SK-N-SH (cell line): ENCODE measurements at regions not wholly inside any gene's neighbourhood (a gene's known extent, or its start where the extent isn't known, plus 50 kb on each side); places are given as distances from the start of the nearest gene placed in this dataset.

Experiments
- CTCF ChIA-PET: fragments of 300-600, 350-600 bp; formaldehyde crosslinking; extraction: SDS; loops from one replicate; lab custom pipeline; 2021; lab: Yijun Ruan, JAX
- POLR2A ChIA-PET: fragments of 350-600 bp; sonication (Branson Sonifier 250); formaldehyde crosslinking; extraction: SDS; loops from one replicate; lab custom pipeline; 2020; ENCODE audit warnings: antibody characterized with exemption, inconsistent platforms; lab: Yijun Ruan, JAX
- DNase-seq: peaks from one replicate; pipeline ENCODE4 v3.0.0; 2012
- H2AFZ ChIP-seq: fragments of 200-600 bp; sonication (generic); 2 replicates; pipeline ENCODE4 v1.8.1; 2016; ENCODE audit warnings: antibody characterized with exemption, mild to moderate bottlenecking, low read depth
- H3F3A ChIP-seq: fragments of 200-600 bp; sonication (generic); replicated peaks from 2 replicates; pipeline ENCODE3; 2016; ENCODE audit warnings: antibody characterized with exemption, mild to moderate bottlenecking; ENCODE audit not compliant: insufficient read depth
- H3K27ac ChIP-seq, 2 experiments: fragments of 200-500 bp in 1 of 2; fragments of 200-600 bp in 1 of 2; sonication (Bioruptor generic) in 1 of 2; sonication (generic), shearing (Covaris generic) in 1 of 2; 2 replicates each; pipeline versions ENCODE4 v1.5.1 to v1.6.1; 2014 to 2016; ENCODE audit warnings: low read depth in 2 of 2, inconsistent platforms in 1 of 2, low read length in 1 of 2, mild to moderate bottlenecking in 1 of 2, mixed read lengths in 1 of 2
- H3K27me3 ChIP-seq: fragments of 200-600 bp; sonication (generic), shearing (Covaris generic); 2 replicates; pipeline ENCODE4 v1.6.1; 2016; ENCODE audit warnings: mixed run types; ENCODE audit not compliant: insufficient read depth
- H3K36me3 ChIP-seq, 2 experiments: fragments of 200-500 bp in 1 of 2; fragments of 200-600 bp in 1 of 2; sonication (Bioruptor generic) in 1 of 2; sonication (generic) in 1 of 2; replicated peaks in 1 of 2; 2 replicates each; pipeline versions ENCODE3 to v1.5.1; 2014 to 2016; ENCODE audit warnings: low read length in 1 of 2, mild to moderate bottlenecking in 1 of 2; ENCODE audit not compliant: insufficient read depth in 2 of 2, control insufficient read depth in 1 of 2
- H3K4me1 ChIP-seq, 2 experiments: fragments of 200-500 bp in 1 of 2; fragments of 200-600 bp in 1 of 2; sonication (Bioruptor generic) in 1 of 2; sonication (generic), shearing (Covaris generic) in 1 of 2; 2 replicates each; pipeline versions ENCODE4 v1.5.1 to v1.6.1; 2014 to 2016; ENCODE audit warnings: low read depth in 1 of 2, low read length in 1 of 2, mixed run types in 1 of 2; ENCODE audit not compliant: insufficient read depth in 2 of 2, control insufficient read depth in 1 of 2
- H3K4me2 ChIP-seq: fragments of 200-600 bp; sonication (generic), shearing (Covaris generic); 2 replicates; pipeline ENCODE4 v1.6.1; 2017; ENCODE audit warnings: mixed run types
- H3K4me3 ChIP-seq, 2 experiments: fragments of 200-500 bp in 1 of 2; fragments of 200-600 bp in 1 of 2; sonication (Bioruptor generic) in 1 of 2; sonication (generic), shearing (Covaris generic) in 1 of 2; 2 replicates each; pipeline versions ENCODE4 v1.5.1 to v1.8.1; 2014 to 2016; ENCODE audit warnings: low read depth in 2 of 2, inconsistent platforms in 1 of 2, low read length in 1 of 2, mild to moderate bottlenecking in 1 of 2, mixed read lengths in 1 of 2, moderate library complexity in 1 of 2
- H3K79me2 ChIP-seq: fragments of 200-600 bp; sonication (generic); 2 replicates; pipeline ENCODE4 v1.8.1; 2017; ENCODE audit warnings: mild to moderate bottlenecking; ENCODE audit not compliant: insufficient read depth
- H3K9ac ChIP-seq: fragments of 200-600 bp; sonication (generic); 2 replicates; pipeline ENCODE4 v1.6.1; 2017; ENCODE audit warnings: mixed run types
- H3K9me2 ChIP-seq: fragments of 200-600 bp; sonication (generic); 2 replicates; pipeline ENCODE4 v1.6.1; 2017; ENCODE audit warnings: mixed run types
- H3K9me3 ChIP-seq: fragments of 200-600 bp; sonication (generic); 2 replicates; pipeline ENCODE4 v1.6.1; 2017; ENCODE audit warnings: mixed run types, mild to moderate bottlenecking, moderate library complexity
- H4K20me1 ChIP-seq: fragments of 200-600 bp; sonication (generic); 2 replicates; pipeline ENCODE4 v1.6.1; 2017; ENCODE audit warnings: mild to moderate bottlenecking, mixed run types; ENCODE audit not compliant: insufficient read depth
- ELF1 ChIP-seq: IDR thresholded peaks from 2 replicates; pipeline ENCODE4 v1.4.0; 2012
- EZH2phosphoT487 ChIP-seq: fragments of 200-600 bp; sonication (generic); IDR thresholded peaks from 2 replicates; pipeline ENCODE4 v1.6.1; 2017; ENCODE audit warnings: low read depth, mixed run types, mild to moderate bottlenecking, antibody characterized with exemption, moderate library complexity, borderline replicate concordance
- GABPA ChIP-seq: IDR thresholded peaks from 2 replicates; pipeline ENCODE4 v1.4.0; 2012; ENCODE audit warnings: low read depth, mild to moderate bottlenecking
- GATA2 ChIP-seq: sonication (generic); formaldehyde crosslinking; IDR thresholded peaks from 2 replicates; pipeline ENCODE4 v1.5.0; 2020; ENCODE audit warnings: mild to moderate bottlenecking, missing genetic modification reagents
- MEF2A ChIP-seq: IDR thresholded peaks from 2 replicates; pipeline ENCODE4 v1.4.0; 2012; ENCODE audit warnings: low read depth, borderline replicate concordance
- NFIC ChIP-seq: IDR thresholded peaks from 2 replicates; pipeline ENCODE4 v1.4.0; 2012; ENCODE audit warnings: borderline replicate concordance
- RXRA ChIP-seq: IDR thresholded peaks from 2 replicates; pipeline ENCODE4 v1.4.0; 2012; ENCODE audit warnings: low read depth, mild to moderate bottlenecking, borderline replicate concordance
- SIN3A ChIP-seq: IDR thresholded peaks from 2 replicates; pipeline ENCODE4 v1.6.1; 2012; ENCODE audit warnings: low read depth, mild to moderate bottlenecking, low read length, moderate library complexity, borderline replicate concordance
- TAF1 ChIP-seq: IDR thresholded peaks from 2 replicates; pipeline ENCODE4 v1.6.1; 2012; ENCODE audit warnings: low read depth, mild to moderate bottlenecking, low read length, moderate library complexity, borderline replicate concordance
- TCF12 ChIP-seq: IDR thresholded peaks from 2 replicates; pipeline ENCODE4 v1.4.0; 2012
- WGBS: methylation state at CpG from one replicate; pipeline ENCODE4 v1.1.6; 2017; ENCODE audit warnings: low lambda C conversion rate; 5-methylcytosine and 5-hydroxymethylcytosine counted together
- TF ChIP-seq, protein P1 (sequence below): fragments of 150-350 bp; IDR thresholded peaks from 2 replicates; pipeline ENCODE4 v1.6.1; 2016; ENCODE audit warnings: mild to moderate bottlenecking, low read depth, low read length
- TF ChIP-seq, protein P2 (sequence below): IDR thresholded peaks from 2 replicates; pipeline ENCODE4 v1.4.0; 2012; ENCODE audit warnings: low read depth
- TF ChIP-seq, protein P3 (sequence below): fragments of 150-350 bp; IDR thresholded peaks from 2 replicates; pipeline ENCODE4 v1.6.1; 2017; ENCODE audit warnings: antibody characterized with exemption, low read length, low read depth, borderline replicate concordance
- TF ChIP-seq, protein P4 (sequence below): IDR thresholded peaks from 2 replicates; pipeline ENCODE4 v1.4.0; 2012; ENCODE audit warnings: low read depth, borderline replicate concordance

DNA sequence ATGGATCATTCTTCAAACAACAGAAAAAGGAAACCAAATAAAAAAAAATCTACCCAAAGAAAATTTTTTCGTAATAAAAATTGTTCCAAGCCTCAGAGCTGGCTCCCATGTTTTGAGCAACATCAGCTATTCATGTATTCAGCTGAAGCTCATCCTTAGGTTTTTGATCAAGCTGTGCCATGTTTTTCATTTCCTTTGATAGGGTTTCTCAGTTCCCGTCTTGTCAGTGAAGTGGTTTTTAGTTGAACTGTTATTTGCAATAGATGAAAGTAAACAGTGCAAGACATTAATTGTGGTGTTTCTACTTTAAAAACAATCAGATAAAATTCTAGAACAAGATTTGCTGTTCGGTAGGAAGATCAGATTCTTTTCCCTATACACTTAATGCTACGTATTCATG lies 55.4 kb upstream of the SPTSSB start:
- Histone ChIP-seq H3K27me3 (no peaks in the 10 kb centered on the region), H3F3A (no peaks in the 10 kb centered on the region), H3K4me3 (no peak overlapping the region), H3K36me3 (no peaks in the 10 kb centered on the region), H3K9me3 (no peaks in the 10 kb centered on the region), H3K27ac (no peak overlapping the region), H3K79me2 (no peaks in the 10 kb centered on the region), H4K20me1 (no peaks in the 10 kb centered on the region), H2AFZ (no peak overlapping the region), H3K4me1 (peaks cover 0 to 3% of the 10 kb centered on the region in 2 experiments; a peak in 1 of 4 replicates), H3K9me2 (no peaks in the 10 kb centered on the region), H3K9ac (no peak overlapping the region), H3K4me2 (no peak overlapping the region)
- 45% methylated on average over 4 of the region's 4 CpGs for WGBS
- DNase-seq = no peak
- POLR2A ChIA-PET = no interaction called here
- TF ChIP-seq EZH2phosphoT487 (no peak), GABPA (no peak), SIN3A (no peak), GATA2 (CRISPR knock-in tag) (no peak), MEF2A (no peak), NFIC (no peak), RXRA (no peak), TAF1 (no peak), ELF1 (no peak), TCF12 (no peak)
- TF ChIP-seq, protein P1, sequence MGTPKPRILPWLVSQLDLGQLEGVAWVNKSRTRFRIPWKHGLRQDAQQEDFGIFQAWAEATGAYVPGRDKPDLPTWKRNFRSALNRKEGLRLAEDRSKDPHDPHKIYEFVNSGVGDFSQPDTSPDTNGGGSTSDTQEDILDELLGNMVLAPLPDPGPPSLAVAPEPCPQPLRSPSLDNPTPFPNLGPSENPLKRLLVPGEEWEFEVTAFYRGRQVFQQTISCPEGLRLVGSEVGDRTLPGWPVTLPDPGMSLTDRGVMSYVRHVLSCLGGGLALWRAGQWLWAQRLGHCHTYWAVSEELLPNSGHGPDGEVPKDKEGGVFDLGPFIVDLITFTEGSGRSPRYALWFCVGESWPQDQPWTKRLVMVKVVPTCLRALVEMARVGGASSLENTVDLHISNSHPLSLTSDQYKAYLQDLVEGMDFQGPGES = no peak
- TF ChIP-seq, protein P2, sequence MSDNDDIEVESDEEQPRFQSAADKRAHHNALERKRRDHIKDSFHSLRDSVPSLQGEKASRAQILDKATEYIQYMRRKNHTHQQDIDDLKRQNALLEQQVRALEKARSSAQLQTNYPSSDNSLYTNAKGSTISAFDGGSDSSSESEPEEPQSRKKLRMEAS = no peak
- TF ChIP-seq, protein P3, sequence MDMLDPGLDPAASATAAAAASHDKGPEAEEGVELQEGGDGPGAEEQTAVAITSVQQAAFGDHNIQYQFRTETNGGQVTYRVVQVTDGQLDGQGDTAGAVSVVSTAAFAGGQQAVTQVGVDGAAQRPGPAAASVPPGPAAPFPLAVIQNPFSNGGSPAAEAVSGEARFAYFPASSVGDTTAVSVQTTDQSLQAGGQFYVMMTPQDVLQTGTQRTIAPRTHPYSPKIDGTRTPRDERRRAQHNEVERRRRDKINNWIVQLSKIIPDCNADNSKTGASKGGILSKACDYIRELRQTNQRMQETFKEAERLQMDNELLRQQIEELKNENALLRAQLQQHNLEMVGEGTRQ = no peak
- TF ChIP-seq, protein P4, sequence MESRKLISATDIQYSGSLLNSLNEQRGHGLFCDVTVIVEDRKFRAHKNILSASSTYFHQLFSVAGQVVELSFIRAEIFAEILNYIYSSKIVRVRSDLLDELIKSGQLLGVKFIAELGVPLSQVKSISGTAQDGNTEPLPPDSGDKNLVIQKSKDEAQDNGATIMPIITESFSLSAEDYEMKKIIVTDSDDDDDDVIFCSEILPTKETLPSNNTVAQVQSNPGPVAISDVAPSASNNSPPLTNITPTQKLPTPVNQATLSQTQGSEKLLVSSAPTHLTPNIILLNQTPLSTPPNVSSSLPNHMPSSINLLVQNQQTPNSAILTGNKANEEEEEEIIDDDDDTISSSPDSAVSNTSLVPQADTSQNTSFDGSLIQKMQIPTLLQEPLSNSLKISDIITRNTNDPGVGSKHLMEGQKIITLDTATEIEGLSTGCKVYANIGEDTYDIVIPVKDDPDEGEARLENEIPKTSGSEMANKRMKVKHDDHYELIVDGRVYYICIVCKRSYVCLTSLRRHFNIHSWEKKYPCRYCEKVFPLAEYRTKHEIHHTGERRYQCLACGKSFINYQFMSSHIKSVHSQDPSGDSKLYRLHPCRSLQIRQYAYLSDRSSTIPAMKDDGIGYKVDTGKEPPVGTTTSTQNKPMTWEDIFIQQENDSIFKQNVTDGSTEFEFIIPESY = no peak
- CTCF ChIA-PET = interaction anchor here (0.9 to 1.3 kb wide), 2 partner anchors 25 to 152 kb away, joined by 3 read pairs; no protein-coding TSS in a partner anchor
